GM21447 (cell line): ENCODE measurements at regions not wholly inside any gene's neighbourhood (a gene's known extent, or its start where the extent isn't known, plus 50 kb on each side); places are given as distances from the start of the nearest gene placed in this dataset.
"Not testable (repeated sequence)": the region's sequence is repeated elsewhere in the genome, so short reads cannot be mapped to it uniquely, and the experiment has no call there.

Experiments used
- ATAC-seq: cut with Tn5 transposase; IDR thresholded peaks from one replicate; pipeline ENCODE4 v1.9.1; 2021; ENCODE audit not compliant: unreplicated experiment

GRCh38 chr5:33205079-33205478, 235.7 kb upstream of the TARS1 start:
- ATAC-seq, result no peak

GRCh38 chr5:33205727-33206410, 234.9 kb upstream of the TARS1 start:
- no peak for ATAC-seq

DNA sequence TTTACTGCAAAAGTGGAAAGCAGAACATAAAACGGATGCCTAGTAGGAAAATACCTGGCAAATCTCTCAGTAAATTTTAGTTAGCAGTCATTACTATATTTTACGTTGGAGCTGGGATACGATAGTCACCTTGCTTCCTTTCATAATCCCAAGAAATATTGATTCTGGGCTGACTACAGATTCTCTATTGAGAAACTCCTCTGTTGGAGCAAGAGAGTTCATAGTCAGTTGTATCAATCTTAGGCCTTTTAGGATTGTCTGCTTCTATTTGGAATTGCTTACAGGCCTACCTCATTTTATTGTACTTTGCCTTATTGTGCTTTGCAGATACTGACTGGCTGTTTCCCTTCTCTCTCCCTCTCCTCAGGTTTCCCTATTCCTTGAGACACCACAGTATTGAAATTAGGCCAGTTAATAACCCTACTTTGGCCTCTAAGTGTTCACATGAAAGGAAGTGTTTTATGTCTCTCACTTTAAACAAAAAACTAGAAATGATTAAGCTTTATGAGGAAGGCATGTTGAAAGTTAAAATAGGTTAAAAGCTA, 233.7 kb upstream of the TARS1 start:
- ATAC-seq, result no peak

- ATAC-seq, result no peak
Observed at GRCh38 chr5:33209252-33209651, 231.5 kb upstream of the TARS1 start.

GRCh38 chr5:33210221-33210620, 230.5 kb upstream of the TARS1 start:
- not testable (repeated sequence) for ATAC-seq

- no peak for ATAC-seq
Observed at GRCh38 chr5:33210978-33211377, 229.8 kb upstream of the TARS1 start.

- ATAC-seq, result no peak
Observed at GRCh38 chr5:33212439-33212838, 228.3 kb upstream of the TARS1 start.

GRCh38 chr5:33212900-33213299, 227.9 kb upstream of the TARS1 start:
- ATAC-seq, result no peak

DNA sequence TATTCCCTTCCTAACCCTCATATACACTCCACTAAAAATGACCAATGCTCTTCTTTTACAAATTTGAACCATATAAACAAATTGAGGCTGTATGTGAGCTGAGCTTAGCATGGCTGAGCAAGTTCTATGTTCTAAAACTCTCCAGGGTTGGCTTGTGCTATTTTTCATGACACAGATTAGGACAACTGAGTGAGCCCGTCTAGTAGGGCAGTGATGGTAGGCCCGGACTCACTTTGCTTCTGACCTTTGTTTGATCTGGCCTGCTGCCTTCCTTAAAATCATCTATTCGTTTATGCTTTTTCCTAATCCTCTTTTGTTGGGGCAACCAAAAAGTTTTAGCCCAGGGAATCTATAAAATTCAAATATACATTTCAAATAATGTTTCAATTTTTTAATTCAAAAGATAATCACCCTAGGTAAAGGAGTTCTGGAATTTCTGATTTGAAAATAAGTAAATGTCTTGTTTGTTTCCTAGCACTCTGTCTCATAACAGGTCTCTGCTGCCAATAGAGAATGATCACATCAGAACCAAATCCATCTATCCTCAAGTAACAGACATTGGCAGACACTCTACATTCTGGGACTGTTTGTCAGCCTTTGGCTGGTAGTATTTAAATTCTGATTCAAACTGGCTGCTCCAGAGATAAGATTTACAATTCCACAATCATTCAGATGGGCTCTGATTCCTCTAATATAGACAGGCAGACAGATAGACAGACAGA, 217.0 kb upstream of the TARS1 start:
- no peak for ATAC-seq

- ATAC-seq, result no peak
Observed at GRCh38 chr5:33224285-33224961, 216.3 kb upstream of the TARS1 start.

DNA sequence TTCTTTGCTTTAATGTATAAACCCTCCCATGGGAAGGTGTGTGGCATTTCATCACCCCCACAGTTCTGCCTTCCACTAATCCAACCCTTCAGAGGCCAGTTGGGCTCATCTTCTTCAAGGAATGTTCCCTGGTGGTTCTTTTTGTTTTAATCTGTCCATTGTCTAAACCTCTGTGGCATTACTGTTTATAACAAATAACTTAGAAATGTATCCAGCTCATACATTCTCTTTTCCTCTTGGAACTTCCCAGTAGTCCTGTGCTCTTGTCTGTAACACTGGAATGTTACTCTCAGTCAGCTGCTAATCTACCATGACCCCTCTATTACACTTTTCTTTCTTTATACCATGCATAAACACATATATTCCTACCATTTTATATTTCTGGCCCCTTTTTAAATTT, 213.5 kb upstream of the TARS1 start:
- ATAC-seq, result no peak

GRCh38 chr5:33227746-33228145, 213.0 kb upstream of the TARS1 start:
- ATAC-seq, result no peak

DNA sequence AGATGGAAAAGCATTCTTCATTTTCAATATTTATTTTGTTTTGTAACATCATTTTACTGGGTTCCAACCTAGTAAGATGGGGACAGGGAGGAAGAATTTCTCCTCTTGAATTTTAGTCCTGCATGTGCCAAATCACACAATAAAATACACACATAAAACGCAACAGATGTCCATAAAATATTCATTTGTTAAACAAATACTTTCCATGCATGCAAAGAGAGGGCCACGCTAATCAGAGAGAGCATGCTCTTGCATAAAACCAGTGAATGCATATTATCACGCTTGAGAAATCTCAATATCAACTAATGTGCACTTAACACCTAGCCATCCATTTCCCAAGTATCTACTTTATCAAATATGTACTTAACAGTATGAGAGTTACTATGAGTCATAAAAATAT, 212.6 kb upstream of the TARS1 start:
- no peak for ATAC-seq

- ATAC-seq, result no peak
Observed at GRCh38 chr5:33229216-33229615, 211.5 kb upstream of the TARS1 start.

GRCh38 chr5:33230467-33231078, 210.2 kb upstream of the TARS1 start:
- ATAC-seq, result no peak

DNA sequence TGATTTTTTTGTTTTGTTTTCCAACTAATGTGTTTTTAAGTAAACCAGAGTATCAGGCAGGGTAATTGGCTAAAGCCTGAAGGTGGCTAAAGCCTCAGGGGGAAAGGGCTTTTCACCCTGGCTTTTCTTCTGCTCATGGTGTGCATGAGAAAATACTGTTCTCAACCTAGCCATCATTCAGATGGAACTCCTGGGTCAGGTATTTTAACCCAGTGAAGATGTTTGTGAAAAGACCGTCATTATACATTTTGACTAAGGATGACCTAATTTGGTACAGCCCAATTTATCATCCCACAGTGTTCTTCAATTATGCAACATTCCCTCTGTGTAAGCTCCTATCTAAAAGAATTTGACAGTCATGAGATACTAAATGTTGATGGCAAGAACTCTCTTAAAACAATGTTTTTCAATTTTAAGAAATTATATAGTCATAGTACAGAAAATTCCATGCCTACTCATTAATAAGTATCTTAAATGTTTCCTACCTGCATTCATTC, 209.5 kb upstream of the TARS1 start:
- ATAC-seq, result no peak

- no peak for ATAC-seq
Observed at GRCh38 chr5:33231935-33232334, 208.8 kb upstream of the TARS1 start.

- ATAC-seq, result no peak
Observed at GRCh38 chr5:33232731-33233505, 207.8 kb upstream of the TARS1 start.

DNA sequence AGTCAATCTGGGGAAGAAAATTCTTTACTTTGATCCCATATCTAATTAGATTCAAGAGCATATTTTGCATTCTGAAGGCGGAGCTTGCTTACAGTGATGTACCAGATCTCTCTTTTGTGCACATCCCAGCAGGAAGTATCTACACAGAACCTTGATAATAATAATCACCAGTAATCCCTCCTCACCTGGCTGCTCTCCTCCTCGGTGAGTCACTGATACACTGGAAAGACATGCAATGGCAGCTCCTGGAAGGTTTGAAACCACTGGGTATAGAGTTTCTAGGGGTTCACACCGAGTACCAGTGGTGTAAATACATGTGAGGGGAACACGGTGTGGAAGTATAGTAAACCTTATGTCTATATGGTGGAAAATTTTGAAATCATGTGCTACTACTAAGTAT, 205.5 kb upstream of the TARS1 start:
- ATAC-seq, result no peak

- no peak for ATAC-seq
Observed at GRCh38 chr5:33235824-33236223, 204.9 kb upstream of the TARS1 start.

DNA sequence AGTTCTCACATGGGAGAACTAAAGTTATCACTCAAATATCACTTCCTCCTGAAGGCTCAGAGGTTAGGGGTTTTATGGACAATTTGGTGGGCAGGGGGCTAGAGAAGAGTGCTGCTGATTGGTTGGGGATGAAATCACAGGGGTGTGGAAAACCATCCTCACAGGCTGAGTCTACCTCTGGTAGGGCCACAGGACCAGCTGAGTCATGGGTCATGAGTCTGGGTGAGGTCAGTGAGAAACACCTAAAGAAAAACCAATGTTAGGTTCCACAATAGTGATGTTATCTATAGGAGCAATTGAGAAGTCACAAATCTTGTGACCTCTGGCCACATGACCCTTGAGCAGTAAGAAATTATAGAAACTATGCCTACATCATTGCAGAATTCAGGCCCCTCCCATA, 203.3 kb upstream of the TARS1 start:
- no peak for ATAC-seq
